Suprapubic skin (tissue), 4 donors: ENCODE measurements at regions not wholly inside any gene's neighbourhood (a gene's known extent, or its start where the extent isn't known, plus 50 kb on each side); places are given as distances from the start of the nearest gene placed in this dataset.

Experiments used
- POLR2A ChIP-seq, 2 donors: fragments of 450-650 bp; IDR thresholded peaks; one replicate each; pipeline ENCODE4 v1.6.1; 2017; ENCODE audit warnings: antibody characterized with exemption in 2 of 2, mild to moderate bottlenecking in 2 of 2, moderate library complexity in 2 of 2
- POLR2AphosphoS5 ChIP-seq, 3 donors: sonication (generic); formaldehyde crosslinking; IDR thresholded peaks; one replicate each; pipeline ENCODE4 v1.6.1; 2017; ENCODE audit warnings: antibody characterized with exemption in 3 of 3
- TF ChIP-seq, protein P1 (sequence below), 2 donors: fragments of 200-600 bp in 1 of 2; fragments of 450-650 bp in 1 of 2; sonication (generic) in 1 of 2; IDR thresholded peaks; one replicate each; pipeline ENCODE4 v1.5.1; 2016 to 2019; ENCODE audit warnings: antibody characterized with exemption in 2 of 2, mild to moderate bottlenecking in 1 of 2, moderate library complexity in 1 of 2

DNA sequence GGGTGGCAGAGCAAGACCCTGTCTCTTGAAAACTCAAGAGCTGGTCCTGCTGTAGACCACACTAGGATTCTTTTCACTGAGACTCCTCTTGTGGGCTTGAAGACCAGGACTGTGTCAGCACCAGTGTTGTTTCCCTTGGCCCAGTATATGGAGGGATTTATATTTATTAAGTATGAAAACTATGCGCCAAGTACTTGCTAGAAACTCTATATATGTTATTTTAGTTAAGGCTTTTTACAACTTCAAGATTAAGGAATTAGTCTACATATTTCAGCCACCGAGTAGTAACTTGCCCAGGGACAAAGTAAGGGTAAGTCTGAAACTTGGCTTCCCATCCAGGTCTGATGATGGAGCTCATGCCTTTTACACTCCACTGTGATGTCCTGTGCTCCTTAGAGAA lies 488.4 kb downstream of the PCNX1 start:
- TF ChIP-seq, protein P1, sequence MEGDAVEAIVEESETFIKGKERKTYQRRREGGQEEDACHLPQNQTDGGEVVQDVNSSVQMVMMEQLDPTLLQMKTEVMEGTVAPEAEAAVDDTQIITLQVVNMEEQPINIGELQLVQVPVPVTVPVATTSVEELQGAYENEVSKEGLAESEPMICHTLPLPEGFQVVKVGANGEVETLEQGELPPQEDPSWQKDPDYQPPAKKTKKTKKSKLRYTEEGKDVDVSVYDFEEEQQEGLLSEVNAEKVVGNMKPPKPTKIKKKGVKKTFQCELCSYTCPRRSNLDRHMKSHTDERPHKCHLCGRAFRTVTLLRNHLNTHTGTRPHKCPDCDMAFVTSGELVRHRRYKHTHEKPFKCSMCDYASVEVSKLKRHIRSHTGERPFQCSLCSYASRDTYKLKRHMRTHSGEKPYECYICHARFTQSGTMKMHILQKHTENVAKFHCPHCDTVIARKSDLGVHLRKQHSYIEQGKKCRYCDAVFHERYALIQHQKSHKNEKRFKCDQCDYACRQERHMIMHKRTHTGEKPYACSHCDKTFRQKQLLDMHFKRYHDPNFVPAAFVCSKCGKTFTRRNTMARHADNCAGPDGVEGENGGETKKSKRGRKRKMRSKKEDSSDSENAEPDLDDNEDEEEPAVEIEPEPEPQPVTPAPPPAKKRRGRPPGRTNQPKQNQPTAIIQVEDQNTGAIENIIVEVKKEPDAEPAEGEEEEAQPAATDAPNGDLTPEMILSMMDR (IDR thresholded peaks at IDR 0.05) = no peak
- no peak for TF ChIP-seq POLR2A (IDR thresholded peaks at IDR 0.05)
- no peak for TF ChIP-seq POLR2AphosphoS5 (IDR thresholded peaks at IDR 0.05)
